ENCODE measurements at regions not wholly inside any gene's neighbourhood (a gene's known extent, or its start where the extent isn't known, plus 50 kb on each side); places are given as distances from the start of the nearest gene placed in this dataset.

DNA sequence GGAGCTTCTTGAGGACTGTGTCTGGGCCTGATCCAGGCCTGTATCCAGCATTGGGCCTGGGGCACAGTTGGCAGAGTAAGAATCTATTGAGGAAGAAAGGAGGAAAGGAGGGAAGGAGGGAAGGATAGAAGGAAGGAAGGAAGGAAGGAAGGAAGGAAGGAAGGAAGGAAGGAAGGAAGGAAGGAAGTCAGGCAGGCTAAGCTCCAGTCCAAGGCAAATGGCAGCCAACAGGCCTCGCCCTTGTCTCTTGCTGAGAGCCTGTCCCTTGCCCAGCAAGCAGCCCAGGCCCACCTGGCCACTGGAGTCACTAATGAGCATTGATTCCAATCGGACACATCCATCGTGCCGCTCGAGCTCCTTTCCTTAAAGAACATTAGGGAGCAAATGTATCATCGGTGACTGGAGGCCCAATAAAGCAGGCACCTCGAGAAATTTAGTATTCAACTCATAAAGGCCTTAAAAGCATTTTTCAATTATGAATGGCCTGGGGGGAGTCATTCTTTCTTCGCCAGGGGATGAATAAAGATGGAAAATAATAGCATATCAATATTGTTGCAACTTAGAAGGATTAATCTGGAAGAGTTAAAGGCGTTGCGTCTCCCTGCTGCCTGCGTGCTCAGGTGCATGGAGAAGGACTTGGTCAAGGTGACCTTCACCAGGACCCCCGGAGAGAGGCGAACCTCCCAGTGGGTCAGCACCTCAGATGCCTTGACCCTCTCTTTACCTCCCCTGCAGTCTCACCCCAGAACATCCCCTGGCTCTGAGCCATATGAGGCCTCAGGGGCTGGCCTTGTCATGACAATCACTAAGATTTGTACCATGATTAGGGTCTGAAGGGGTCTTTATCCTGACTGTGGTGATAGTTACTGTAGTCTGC is 144.5 kb upstream of the RUNX3 start:
- FAIRE-seq (no peak), DNase-seq (ENCODE audit: insufficient read length) (no peak)
- no peak for TF ChIP-seq POLR2AphosphoS5 (IDR thresholded peaks at IDR 0.05; ENCODE audit: low read depth, low read length)
- no peak for TF ChIP-seq TAF1 (IDR thresholded peaks at IDR 0.05; ENCODE audit: borderline replicate concordance, low read depth, low read length)
- TF ChIP-seq POLR2A (IDR thresholded peaks at IDR 0.05; ENCODE audit: low read depth, low read length), result no peak

DNA sequence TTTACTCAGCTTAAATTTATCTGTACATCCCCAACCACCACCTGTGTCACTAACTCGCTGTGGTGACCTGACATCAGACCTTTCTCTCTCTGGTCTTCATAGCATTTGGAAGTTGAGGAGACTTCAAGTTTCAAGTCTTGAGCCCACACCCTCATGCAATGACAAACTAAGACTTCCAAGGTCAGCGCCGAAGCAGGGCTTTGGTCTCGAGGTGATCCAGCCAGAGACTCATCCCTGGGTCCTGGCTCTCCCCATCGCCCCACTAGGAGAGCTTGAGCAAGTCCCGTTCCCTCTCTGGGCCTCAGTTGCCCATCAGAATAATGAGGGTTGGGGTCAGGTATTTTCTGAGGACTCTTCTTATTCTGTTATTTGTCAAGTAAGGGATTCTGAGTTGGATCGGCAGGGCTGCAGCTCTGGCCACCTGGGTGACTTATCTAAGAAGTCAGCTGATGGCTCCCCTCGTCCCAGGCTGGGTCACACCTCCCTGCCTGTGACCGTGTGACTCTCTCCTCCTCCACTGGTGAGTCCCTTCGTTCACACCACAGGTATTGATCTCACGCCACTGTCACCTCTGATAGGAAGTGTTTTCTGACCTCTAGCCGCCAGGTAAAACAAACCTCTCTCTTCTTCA is 143.7 kb upstream of the RUNX3 start:
- FAIRE-seq, result no peak
- TF ChIP-seq TAF1 (IDR thresholded peaks at IDR 0.05; ENCODE audit: borderline replicate concordance, low read depth, low read length) (no peak), POLR2A (IDR thresholded peaks at IDR 0.05; ENCODE audit: low read depth, low read length) (no peak), POLR2AphosphoS5 (IDR thresholded peaks at IDR 0.05; ENCODE audit: low read depth, low read length) (no peak)
- no peak for DNase-seq (ENCODE audit: insufficient read length)

DNA sequence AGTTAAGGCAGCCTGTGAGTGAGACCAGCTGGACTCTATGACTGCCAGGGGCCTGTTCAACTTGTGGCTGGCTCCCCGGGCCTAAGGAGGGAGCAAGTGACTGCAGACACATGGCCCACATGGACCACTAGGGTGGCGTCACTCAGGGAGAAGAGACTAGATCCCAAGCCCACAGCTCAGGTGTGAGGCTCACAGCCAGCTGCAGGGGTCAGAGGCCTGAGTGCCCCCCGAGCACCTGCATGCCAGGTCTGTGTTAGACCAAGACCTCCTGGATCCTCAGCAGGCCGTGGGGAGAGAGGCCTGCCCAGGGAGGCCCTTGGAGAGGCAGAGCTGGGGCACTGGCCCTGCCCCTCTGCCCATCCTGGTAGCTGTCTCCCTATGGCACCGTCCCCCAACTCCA is 142.4 kb upstream of the RUNX3 start:
- no peak for DNase-seq (ENCODE audit: insufficient read length)
- TF ChIP-seq TAF1 (IDR thresholded peaks at IDR 0.05; ENCODE audit: borderline replicate concordance, low read depth, low read length) (no peak), POLR2AphosphoS5 (IDR thresholded peaks at IDR 0.05; ENCODE audit: low read depth, low read length) (no peak), POLR2A (IDR thresholded peaks at IDR 0.05; ENCODE audit: low read depth, low read length) (no peak)
- FAIRE-seq, result no peak

DNA sequence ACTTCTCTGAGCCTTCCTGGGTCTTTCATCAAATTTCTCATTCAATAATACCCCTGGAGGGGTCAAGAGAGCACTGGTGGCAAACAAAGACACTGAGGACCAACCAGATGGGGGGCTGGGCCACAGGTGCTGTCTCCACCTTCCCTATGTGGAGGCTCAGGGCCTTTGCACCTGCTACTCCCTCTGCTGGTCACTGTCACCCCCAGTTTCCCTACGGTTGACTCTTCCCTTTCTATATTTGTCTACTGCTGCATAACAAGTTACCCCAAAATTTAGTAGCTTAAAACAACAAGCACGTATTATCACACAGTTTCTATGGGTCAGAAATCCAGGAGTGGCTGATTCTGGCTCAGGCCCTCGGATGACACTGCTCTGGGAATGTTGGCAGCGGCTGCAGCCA is 138.8 kb upstream of the RUNX3 start:
- DNase-seq (ENCODE audit: insufficient read length) (no peak), FAIRE-seq (no peak)
- TF ChIP-seq POLR2A (IDR thresholded peaks at IDR 0.05; ENCODE audit: low read depth, low read length) (no peak), POLR2AphosphoS5 (IDR thresholded peaks at IDR 0.05; ENCODE audit: low read depth, low read length) (no peak), TAF1 (IDR thresholded peaks at IDR 0.05; ENCODE audit: borderline replicate concordance, low read depth, low read length) (no peak)

DNA sequence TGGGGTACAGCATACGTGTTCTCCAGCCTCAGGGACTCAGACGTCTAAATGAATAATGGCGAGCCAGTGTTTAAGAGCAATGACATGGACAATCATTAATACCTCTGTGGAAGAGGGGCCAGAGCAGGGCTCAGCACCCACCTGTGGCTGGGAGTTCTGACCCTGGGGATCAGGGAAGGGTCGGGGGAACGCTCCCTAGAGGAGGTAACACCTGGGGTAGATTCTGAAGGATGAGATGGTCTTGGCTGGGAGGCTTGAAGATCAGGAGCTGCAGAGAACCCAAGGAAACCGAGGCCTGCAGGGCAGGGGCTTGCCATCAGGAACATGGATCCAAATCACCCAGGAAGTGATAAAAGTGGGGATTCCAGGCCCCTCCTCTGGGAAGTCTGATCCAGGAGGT is 138.2 kb upstream of the RUNX3 start:
- FAIRE-seq, result no peak
- TF ChIP-seq POLR2A (IDR thresholded peaks at IDR 0.05; ENCODE audit: low read depth, low read length), result no peak
- TF ChIP-seq POLR2AphosphoS5 (IDR thresholded peaks at IDR 0.05; ENCODE audit: low read depth, low read length), result no peak
- no peak for TF ChIP-seq TAF1 (IDR thresholded peaks at IDR 0.05; ENCODE audit: borderline replicate concordance, low read depth, low read length)

DNA sequence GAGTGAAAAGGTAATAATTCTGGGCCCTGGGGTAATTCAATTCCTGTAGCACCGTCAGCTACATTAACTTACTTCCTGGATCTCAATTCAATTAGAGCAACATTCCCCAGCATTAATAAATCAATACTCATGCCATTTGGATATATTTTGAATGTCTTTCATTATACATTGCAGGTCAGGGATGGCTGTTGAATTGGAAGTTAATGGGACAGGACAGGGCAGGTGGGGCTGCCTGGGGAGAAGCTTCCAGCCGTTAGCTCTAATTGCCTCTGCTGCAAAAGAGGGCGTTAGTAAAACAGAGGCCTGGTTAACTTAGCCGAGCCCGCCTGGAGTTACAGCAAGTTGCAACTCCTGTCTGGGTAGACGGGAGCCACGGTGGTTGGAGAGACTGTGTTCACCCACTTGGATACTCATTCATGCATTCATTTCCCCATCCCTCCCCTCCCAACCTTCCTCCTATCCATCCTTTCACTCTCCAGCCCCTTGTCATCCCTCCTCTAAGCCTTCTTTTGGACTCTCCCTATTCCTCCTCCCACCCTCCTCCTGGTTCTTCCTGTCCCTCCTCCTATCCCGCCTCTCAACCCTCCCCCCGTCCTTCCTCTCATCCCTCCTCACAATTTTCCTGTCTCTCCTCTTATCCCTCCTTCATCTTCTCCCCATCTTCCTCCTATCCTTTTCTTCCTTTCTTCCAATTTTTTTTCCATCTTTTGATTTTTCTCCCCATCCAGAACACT is 137.6 kb upstream of the RUNX3 start:
- no peak for FAIRE-seq
- no peak for DNase-seq (ENCODE audit: insufficient read length)
- TF ChIP-seq TAF1 (IDR thresholded peaks at IDR 0.05; ENCODE audit: borderline replicate concordance, low read depth, low read length) (no peak), POLR2AphosphoS5 (IDR thresholded peaks at IDR 0.05; ENCODE audit: low read depth, low read length) (no peak), POLR2A (IDR thresholded peaks at IDR 0.05; ENCODE audit: low read depth, low read length) (no peak)

More for the DNA sequence above, 138.2 kb upstream of the RUNX3 start:
- no peak for DNase-seq (ENCODE audit: insufficient read length)

DNA sequence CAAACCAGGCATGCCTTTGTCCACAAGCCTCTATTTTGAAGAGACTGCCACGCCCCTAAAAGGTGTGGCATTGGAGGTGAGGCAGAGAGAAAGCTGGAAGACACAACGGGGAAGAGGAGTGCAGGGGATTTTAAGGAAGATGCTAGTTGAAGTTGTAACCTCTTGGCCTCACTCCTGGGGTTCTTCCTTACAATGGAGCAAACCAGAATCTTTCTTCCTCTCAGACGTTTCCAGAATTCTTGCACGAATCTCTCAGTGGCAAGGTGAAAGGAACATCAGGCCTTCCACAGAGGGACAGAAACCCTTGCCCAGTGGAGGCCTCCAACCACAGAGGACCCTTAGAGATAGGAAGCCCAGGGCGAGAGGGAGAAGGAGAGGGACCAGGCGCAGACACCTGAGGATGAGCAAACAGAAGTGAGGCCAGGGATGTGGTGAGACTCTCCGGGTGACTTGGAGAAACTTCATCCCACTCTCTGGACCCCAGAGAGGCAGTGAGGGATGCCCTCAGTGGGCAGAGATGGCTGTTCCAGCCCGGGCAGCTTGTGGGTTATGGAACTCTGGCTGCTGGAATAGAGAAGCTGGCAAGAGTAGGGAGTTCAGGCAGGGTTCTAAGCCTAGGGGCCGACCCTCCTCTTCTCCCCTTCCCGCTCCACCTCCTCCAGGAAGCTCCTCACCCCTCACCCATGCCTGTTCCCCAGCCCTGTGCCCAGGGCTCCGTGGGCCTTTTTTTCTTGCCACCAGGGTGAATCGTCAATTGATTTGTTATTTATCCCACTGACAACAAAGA is 136.8 kb upstream of the RUNX3 start:
- TF ChIP-seq POLR2AphosphoS5 (IDR thresholded peaks at IDR 0.05; ENCODE audit: low read depth, low read length) (no peak), TAF1 (IDR thresholded peaks at IDR 0.05; ENCODE audit: borderline replicate concordance, low read depth, low read length) (no peak), POLR2A (IDR thresholded peaks at IDR 0.05; ENCODE audit: low read depth, low read length) (no peak)
- DNase-seq (ENCODE audit: insufficient read length) (no peak), FAIRE-seq (no peak)

DNA sequence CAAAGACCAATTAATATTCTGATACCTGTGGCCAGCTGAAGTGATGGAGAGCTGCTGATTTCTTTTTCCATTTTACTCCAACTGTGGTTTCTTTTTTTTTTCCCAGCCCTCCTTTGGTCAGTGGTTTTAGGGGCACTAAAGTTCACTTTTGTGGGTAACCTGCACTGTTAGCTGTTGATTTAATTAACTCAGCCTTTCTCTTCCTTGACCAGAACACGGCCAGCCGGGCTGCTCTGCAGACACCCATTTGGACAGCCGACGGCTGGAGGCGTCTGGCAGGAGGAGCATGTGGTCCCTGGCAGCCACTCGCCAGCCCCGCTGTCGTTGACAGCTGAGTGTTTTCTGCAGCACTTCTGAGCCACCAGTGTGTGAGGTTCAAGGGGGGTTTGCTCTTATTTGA is 136.2 kb upstream of the RUNX3 start:
- DNase-seq (ENCODE audit: insufficient read length) (no peak), FAIRE-seq (no peak)
- TF ChIP-seq POLR2A (IDR thresholded peaks at IDR 0.05; ENCODE audit: low read depth, low read length) (no peak), POLR2AphosphoS5 (IDR thresholded peaks at IDR 0.05; ENCODE audit: low read depth, low read length) (no peak), TAF1 (IDR thresholded peaks at IDR 0.05; ENCODE audit: borderline replicate concordance, low read depth, low read length) (no peak)

DNA sequence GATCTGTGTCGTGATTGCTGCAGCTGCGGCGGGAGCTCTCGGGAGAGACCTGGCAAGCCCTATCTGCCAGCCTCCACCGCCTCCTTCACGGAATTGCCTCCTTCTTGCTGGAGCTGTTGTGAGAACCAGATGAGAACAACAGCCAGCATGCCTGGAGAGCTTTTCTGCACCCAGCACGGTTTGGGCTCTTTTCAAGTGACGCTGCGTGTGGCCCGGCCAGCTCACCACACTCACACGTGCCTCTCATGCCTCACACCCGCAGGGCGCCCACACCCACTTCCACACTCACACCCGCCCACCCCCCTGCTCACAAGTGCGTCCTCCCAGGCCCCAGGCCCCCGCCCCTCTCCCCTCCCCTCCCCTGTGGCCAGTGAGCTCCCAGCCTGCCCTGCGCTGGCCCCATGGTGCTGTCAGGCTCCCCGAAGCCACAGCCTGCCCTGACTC is 135.7 kb upstream of the RUNX3 start:
- TF ChIP-seq POLR2AphosphoS5 (IDR thresholded peaks at IDR 0.05; ENCODE audit: low read depth, low read length) (no peak), TAF1 (IDR thresholded peaks at IDR 0.05; ENCODE audit: borderline replicate concordance, low read depth, low read length) (no peak), POLR2A (IDR thresholded peaks at IDR 0.05; ENCODE audit: low read depth, low read length) (no peak)
- DNase-seq (ENCODE audit: insufficient read length) (no peak), FAIRE-seq (no peak)

DNA sequence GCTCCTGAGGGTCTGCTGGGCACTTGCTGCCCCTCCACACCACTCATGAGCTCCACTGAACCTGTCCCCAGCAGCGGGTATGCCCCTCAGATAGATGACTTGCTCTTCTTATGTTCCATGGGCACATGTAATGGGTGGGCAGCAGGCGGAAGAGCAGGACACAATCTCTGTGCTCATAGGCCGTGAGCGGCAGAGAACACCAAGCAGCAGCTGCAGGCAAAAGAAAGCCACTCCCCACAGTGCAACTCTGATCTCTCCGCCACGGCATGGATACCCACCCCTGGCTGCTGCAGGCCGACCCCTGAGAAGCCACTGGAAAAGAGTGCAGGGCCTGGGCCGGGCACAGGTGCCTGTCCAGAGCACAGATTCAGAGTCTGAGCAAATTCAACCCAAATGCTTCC is 135.2 kb upstream of the RUNX3 start:
- no peak for FAIRE-seq
- TF ChIP-seq POLR2A (IDR thresholded peaks at IDR 0.05; ENCODE audit: low read depth, low read length), result no peak
- TF ChIP-seq POLR2AphosphoS5 (IDR thresholded peaks at IDR 0.05; ENCODE audit: low read depth, low read length), result no peak
- no peak for TF ChIP-seq TAF1 (IDR thresholded peaks at IDR 0.05; ENCODE audit: borderline replicate concordance, low read depth, low read length)
- DNase-seq (ENCODE audit: insufficient read length), result no peak

All from GM12892 (cell line).